ENCODE measurements at regions not wholly inside any gene's neighbourhood (a gene's known extent, or its start where the extent isn't known, plus 50 kb on each side); places are given as distances from the start of the nearest gene placed in this dataset.
"Not testable (repeated sequence)": the region's sequence is repeated elsewhere in the genome, so short reads cannot be mapped to it uniquely, and the experiment has no call there.

DNA sequence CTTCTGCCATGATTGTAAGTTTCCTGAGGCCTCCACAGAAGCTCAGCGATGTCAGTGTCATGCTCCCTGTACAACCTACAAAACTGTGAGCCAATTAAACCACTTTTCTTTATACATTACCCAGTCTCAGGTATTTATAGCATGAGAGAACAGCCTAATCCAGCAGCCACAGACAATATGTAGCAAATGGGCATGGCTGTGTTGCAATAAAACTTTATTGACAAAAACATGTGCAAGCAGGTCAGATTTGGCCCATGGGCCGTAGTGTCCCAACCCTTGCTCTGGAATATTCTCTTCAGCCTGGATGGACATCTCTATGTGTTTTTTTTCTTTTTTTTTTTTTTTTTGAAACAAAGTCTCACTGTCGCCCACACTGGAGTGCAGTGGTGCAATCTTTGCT is 60.9 kb upstream of the EEF2KMT start:
- no peaks in the 10 kb centered on the region for H3K27me3 ChIP-seq
- no peak for TF ChIP-seq CTCF (IDR thresholded peaks at IDR 0.05)
- TF ChIP-seq POLR2A (IDR thresholded peaks at IDR 0.05), result no peak
- H3K27ac ChIP-seq, result no peak overlapping the region
- whole genome bisulfite sequencing, 2 donors, result 93 to 97% methylated on average over 3 of the region's 3 CpGs
- no peaks in the 10 kb centered on the region for H3K4me1 ChIP-seq
- no peak overlapping the region for H3K4me3 ChIP-seq
- intact Hi-C loops (cut with DNase I; ENCODE audit: low total_unique reads), result no loop called here
- no peak for DNase-seq
- H3K36me3 ChIP-seq (ENCODE audit: low read depth, missing control alignments), result no peaks in the 10 kb centered on the region
- no peaks in the 10 kb centered on the region for H3K9me3 ChIP-seq

DNA sequence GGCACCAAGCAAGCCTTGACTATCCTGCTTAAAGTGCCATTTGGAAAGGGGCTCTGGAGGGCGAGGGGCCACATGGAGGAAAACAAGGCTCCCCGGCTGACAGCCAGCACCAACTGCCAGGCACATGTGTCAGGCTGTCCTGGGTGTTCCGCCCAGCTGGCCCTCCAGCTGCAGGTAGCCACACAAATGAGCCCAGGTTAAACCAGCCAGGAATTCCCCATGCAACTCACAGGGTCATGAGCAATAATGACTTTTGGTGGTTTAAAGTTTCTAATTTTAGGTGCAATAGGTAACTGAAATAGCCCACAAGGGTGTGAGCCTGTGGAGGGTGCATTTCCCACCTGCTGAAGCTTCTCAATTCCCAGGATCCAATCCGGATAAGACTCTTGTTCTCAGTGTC is 58.9 kb upstream of the EEF2KMT start:
- 80 to 85% methylated on average over 4 of the region's 4 CpGs for WGBS, 2 donors
- H3K27me3 ChIP-seq; intact Hi-C loops (cut with DNase I; ENCODE audit: low total_unique reads); H3K9me3 ChIP-seq; H3K27ac ChIP-seq; DNase-seq; H3K4me1 ChIP-seq; H3K4me3 ChIP-seq; H3K36me3 ChIP-seq (ENCODE audit: low read depth, missing control alignments): not testable (repeated sequence)

DNA sequence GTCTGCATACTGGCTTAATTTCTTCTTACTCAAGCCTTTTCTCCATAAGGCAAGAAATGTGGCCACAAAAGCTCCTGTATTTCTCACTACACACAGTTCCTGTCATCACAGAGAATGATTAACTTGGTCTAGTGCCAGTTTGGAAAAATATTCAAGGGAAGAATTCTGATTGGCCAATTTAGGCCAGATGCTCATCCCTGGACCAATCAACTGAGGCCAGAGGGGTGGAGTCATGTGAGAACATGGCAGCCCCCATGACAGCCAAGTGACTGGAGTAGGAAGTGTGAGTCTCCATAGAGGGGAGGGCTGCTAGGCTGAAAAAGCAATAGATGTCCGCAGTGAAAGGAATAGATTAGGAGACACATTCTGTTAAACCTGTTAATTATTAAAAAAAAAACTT is 56.4 kb upstream of the EEF2KMT start:
- H3K9me3 ChIP-seq; H3K36me3 ChIP-seq (ENCODE audit: low read depth, missing control alignments); H3K27me3 ChIP-seq; H3K27ac ChIP-seq; intact Hi-C loops (cut with DNase I; ENCODE audit: low total_unique reads); H3K4me3 ChIP-seq; H3K4me1 ChIP-seq: not testable (repeated sequence)
- 71 to 79% methylated on average over 1 of the region's 1 CpG for WGBS, 2 donors
- DNase-seq, result peak; percentile 60

DNA sequence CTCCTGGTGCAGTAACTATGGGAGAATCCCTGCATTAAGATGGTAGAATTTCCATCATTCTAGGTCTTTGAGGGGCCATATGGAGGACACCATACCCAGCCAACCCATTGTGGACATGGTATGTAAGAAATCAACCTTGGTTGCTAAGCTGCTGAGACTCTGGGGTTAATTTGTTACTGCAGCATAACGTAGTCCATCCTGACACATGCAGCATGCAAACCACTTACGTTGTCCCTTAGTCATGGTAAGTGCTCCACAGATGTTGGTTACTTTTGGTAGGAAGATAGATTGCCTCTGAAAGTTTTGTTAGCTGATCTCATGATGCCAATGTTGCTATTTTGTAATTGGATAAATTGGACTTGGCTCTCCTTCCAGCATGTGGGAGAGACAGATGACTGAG is 53.8 kb upstream of the EEF2KMT start:
- H3K36me3 ChIP-seq (ENCODE audit: low read depth, missing control alignments); H3K4me3 ChIP-seq; intact Hi-C loops (cut with DNase I; ENCODE audit: low total_unique reads); H3K27me3 ChIP-seq; H3K27ac ChIP-seq; H3K4me1 ChIP-seq; H3K9me3 ChIP-seq: not testable (repeated sequence)
- peak; percentile 36 for DNase-seq
- WGBS, 2 donors, result 62 to 71% methylated on average over 2 of the region's 2 CpGs

Small RNA genes in the stretch of these regions (microRNA-seq; reads per million reads assigned to microRNA genes)
- 0 reads per million in 2 donors for gene MIR8065 (ENCODE audit: borderline number of aligned reads in 2 of 2, borderline replicate concordance in 1 of 2)

Small RNA genes in the stretch of these regions (small RNA-seq; reads per million reads assigned to genes)
- gene AC007012.1, result 0 reads per million in 2 donors
- gene MIR8065, result 0 reads per million in 2 donors
- 0 reads per million in 2 donors for gene RNU6-328P
- 0 reads per million in 2 donors for gene RNU6-457P
- gene RNU7-99P, result 0 reads per million in 2 donors
- 0 reads per million in 2 donors for gene SNRPCP20
